HG02970 (cell line): ENCODE measurements at regions not wholly inside any gene's neighbourhood (a gene's known extent, or its start where the extent isn't known, plus 50 kb on each side); places are given as distances from the start of the nearest gene placed in this dataset.

Experiments
- ATAC-seq: cut with Tn5 transposase; IDR thresholded peaks from one replicate; pipeline ENCODE4 v1.9.1; 2021; ENCODE audit warnings: mild to moderate bottlenecking, moderate library complexity, moderate number of reproducible peaks; ENCODE audit not compliant: unreplicated experiment, low FRiP score

DNA sequence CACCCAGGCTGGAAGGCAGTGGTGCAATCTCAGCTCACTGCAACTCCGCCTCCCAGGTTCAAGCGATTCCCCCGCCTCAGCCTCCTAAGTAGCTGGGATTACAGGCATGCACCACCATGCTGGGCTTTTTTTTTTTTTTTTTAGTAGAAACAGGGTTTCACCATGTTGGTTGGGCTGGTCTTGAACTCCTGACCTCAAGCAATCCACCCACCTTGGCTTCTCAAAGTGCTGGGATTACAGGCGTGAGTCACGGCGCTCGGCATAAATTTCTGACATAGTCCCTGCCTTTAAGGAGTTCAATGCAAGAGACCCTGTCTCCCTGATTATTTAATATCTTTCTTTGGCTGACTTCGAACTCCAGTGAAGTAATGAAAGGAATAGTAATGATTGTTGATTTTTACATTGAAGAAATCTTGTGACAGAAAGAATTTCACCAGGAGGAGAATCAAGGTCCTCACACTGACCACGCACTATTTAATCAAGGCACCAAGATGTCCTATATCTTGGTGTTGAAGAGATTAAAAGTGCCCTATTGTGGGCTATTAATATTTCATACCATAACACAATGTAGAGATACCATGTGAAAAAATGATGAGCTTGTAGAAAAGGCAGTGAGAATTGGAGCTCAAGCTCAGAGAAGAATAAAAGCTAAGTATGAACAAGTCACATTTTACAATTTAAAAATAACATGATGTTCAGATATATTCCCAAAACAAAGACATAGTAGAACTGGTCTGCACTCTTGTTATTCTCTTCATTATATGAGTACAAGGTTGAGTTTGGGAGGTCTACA is 71.6 kb upstream of the BLID start:
- ATAC-seq, result no peak

DNA sequence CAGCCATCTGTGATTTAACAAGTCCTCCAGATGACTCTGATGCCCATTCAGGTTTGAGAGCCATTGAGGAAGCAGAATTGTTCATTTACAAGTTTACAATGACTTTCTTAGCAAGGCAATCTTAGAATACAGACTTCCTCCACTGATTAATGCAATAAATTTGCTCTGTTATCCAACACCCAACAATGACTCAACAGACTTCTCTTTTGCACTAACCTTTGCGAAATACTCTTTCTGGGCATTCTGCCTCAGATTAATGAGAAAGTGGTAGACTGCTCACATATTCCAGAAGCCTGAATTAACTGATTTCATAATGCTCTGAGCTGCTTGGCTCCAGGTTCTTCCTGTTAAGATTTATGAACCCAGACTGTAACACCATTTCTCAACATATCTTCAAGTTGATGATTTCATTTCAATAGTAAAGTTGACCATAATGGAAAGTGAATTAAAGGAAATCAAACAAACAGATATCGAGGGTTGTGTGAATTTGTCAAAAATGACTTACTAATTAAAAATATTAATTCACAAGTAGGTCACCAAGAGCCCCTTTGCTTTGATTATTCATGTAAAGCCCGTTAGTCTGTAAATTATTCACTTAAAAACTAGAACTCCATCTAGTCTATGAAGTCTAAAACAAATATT is 70.5 kb upstream of the BLID start:
- no peak for ATAC-seq

DNA sequence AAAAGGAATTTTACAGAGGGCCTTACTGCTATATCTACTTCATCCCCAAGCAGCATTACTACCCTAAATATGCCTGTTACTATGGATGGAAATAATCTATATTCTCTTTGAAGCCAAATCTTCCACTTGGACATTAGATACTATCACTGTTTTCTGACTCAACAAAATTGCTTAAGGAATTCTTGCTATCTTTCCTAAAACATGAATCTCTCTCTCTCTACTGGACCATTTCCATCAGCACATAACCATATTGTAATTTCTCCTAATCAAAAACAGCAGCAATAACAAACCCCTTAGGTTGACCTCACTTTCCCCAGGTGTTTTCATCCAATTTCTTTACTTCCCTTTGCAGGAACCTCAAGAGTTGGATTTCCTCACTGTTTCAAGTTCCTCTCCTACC is 67.9 kb upstream of the BLID start:
- ATAC-seq, result no peak

DNA sequence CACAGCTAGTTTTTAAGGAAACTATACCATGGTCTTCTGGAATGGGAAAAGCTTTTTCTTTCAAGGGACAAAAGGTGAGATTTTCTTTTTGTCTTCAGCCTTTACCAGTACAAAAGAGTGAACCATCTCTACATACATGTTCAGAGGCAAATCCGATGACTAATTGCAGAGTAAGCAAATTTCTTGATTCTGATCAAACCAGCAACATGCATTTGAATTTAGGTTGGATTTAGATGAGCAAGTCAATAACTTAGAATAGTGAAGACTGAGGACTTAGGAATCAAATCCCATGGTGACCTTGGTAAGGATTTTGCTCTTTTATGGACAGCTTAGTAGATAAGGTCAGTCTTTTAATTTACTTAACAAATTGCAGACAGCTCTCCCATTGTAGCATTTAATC is 65.9 kb upstream of the BLID start:
- ATAC-seq, result no peak

DNA sequence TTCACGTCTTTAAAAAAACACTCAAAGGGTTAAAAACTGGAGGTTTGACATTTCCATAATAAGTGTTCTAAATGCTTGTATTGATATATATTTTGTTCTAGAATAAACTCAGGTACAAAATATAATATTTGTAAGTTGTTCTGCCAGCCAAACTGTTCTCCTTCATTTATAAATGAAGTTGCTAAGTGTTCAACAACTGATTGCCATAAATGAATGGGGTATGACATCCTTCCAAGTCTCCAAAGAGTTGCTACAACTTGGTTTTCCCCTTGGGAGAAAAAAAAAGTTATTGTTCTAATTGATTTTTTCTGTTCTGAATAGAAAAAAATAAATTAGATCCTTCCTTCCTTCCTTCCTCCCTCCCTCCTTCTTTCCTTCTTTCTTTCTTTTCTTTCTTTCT is 65.4 kb upstream of the BLID start:
- ATAC-seq, result no peak

DNA sequence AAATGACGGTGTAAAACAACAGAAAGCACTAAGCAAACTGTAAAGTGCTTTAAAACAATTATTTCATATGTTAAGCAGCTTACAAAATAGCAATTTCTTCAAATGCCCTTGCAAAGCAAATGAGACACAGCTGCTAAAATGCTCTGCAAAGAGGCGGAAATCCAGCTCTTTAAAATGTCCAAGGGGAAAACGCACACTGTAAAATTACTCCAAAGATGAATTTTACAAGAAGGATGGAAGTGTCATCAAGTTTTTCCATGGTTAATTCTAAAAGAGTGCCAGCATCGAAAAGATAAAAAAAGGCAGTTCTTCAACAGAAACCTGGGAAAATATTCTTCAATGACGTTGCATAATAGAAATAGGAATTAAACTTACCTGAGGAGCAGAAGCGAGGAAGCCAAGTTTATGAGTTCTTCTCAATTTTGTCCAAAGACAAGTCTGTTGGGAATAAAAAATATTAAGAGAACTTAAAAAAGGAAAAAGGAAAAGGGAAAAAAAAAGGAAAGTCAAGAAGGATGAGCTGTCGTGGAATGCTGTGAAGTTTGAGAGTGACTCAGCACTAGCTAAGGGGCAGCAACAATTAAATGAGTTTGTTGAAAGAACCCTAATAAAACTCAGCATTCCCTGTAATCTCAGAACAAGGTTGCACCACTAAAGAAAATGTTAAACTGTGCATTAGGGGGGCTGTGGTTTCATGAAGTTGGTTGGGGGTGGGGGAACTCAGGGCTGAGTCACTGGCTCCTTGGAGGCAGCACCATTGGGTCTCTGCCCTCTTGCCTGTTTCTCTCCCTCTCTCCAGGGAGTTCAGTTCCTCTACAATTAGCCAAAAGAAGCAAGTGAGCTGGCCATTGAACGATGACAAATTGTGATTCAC is 64.2 kb upstream of the BLID start:
- no peak for ATAC-seq

DNA sequence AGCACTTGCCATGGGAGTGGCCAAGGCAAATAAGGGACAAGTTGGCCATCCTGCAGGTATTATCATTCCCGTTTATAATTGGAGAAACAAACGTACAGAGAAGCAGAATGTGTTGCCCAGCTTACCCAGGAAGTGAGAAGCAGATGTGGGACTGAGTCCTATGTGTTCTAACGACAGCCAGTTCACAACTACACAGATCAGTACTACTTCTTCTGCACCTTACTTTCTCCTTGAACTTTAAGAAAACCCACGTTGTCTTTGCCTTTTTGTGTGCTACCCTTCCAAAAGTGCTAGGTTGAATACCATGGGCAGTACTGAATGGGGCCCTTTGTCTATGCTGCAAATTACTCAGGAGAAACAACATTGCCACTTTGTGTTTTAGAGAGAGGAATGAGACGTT is 62.8 kb upstream of the BLID start:
- ATAC-seq, result no peak

DNA sequence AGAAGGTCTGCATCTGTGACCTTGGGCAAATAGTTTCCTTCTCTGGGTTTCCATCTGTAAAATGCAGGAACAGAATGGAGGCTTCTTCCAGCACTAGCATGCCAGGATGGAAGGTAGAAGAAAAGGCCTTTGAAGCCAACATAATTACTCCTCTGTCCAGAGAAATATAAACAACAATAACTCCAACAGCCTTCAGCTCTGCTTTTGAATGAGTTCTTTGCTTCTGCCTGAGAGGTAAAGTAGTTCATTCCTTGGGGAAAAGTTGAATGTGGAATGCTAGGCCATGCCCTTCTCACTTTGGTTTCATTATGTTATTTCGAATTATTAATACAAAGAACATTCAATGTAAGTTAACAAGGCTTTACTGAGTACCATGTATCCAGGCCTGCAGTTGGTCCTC is 61.2 kb upstream of the BLID start:
- no peak for ATAC-seq

DNA sequence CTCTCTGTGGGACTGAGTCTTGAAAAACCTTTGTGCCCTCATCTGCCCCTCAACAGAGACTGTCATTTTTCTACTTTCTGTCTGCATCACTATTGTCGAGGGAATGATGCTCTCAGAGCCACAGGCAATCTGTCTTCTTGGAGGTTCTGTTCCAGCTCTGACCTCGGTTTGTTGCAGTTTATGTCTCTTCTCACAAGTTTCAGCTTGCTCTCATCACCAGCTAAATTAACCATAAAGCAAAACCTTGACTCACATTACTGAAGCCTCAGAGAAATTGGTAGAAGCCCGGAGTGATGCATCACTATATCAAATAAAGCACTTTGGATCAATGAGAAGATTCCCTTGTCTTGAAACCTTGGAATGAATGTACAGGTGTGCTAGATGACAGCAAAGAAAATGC is 60.6 kb upstream of the BLID start:
- no peak for ATAC-seq

DNA sequence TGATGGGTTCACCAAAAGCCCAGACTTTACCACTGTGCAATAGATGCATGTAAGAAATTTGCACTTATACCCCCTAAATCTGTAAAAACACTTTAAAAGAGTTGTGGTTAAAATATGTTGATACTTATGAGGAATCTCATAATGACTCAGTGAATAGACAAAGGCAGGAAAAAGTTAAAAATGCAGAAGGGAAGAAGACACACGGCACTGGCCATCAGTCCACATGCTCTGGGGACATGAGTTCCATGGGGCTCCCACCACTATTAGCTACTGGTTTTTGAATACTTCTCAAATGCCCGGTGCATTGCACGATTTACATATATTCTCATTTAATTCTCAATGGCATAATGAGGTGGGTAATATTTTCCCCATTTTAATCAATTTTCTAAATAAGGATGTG is 59.3 kb upstream of the BLID start:
- no peak for ATAC-seq

DNA sequence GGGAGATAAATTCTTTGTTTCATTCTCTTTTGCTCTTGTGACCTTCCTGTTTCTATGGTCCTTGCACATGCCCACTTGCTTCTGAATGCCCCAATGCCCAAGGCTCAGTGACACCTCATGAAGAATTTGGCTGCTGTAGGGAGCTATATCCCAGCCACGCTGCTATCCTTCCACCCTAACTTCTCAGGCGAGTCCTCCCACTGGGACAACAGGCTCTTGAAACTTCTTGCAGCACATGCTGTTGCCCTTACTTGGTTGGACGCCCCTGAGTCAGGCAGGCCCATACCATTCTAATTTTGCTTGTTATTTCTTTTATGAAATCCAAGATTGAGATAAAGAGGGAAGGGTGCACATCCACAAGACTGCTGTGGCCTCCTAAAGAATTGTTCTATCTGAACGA is 57.6 kb upstream of the BLID start:
- no peak for ATAC-seq

DNA sequence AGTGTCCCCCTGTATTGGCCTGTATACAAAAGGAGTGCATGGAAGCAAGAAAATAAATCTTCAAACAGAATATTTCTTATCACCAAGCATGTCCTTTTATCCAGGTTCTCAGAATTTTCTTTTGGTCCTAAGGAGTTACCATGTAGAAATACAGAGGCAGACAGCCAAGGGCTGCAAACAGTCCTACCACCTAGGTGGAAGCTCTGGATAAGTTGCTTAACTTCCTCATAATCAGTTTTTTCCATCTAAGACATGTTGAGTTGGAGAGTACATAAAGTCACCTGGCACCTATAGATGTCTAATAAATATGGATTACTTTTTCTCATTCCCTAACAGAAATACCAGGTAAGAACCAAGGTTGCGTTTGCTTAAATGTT is 57.0 kb upstream of the BLID start:
- ATAC-seq, result no peak

DNA sequence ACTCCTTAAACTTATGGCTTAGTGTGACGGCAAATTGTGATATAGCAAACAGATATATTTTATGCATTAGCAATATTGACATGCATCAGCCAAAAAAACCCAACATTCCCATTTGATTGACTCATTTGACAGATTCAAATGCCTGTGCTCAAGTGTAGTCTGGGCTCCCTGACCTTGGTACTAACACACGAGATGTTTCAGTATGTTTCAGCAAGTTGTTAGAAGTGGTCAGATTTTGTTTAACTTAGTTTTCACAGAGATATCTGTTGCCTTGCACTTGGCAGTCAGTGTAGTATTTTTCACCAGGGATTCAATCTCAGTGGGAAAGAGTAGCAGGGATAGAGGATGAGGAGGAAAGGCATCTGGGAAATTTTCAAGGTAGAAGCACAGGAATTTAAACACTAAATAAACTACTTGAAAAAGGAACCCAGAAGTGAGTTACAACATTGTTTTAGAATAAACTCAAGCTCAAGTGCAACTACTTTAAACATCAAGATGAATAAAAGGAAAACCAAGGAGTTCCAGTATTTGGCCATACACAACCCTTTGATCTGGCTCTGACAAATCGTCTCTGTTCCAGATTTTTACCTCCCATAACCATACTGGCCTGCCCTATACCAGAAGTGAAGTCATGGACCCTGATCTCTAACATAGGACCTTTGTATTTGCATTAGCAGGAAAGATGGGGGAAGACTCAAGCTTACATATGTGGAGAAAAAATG is 56.5 kb upstream of the BLID start:
- no peak for ATAC-seq

DNA sequence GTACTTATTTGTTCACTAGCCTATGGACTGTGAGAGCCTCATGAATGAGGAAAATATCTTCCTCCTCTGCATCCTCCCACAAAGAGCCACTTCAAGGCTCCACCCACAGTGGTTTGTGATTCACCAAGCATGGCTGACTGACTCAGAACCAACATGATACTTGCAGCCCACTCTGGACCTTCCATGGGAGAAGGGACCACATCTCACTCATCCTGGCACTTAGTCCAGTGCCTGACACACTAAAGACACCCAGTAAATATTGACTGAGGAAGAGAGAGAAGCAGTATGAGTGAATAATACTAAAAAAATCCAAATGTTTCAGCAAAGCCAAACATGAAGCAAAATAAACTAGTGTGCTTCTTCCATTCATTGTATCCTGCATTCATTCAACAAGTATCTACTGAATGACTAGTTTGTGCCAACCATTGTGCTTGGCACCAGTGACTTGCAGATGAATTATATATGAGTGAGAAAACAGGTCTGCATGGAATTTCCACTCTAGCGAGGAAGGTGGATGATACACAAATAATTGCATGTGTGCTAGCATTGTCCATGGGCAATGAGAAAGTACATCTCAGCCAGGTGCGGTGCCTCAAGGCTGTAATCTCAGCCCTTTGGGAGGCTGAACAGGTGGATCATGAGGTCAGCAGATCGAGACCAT is 54.9 kb upstream of the BLID start:
- no peak for ATAC-seq

DNA sequence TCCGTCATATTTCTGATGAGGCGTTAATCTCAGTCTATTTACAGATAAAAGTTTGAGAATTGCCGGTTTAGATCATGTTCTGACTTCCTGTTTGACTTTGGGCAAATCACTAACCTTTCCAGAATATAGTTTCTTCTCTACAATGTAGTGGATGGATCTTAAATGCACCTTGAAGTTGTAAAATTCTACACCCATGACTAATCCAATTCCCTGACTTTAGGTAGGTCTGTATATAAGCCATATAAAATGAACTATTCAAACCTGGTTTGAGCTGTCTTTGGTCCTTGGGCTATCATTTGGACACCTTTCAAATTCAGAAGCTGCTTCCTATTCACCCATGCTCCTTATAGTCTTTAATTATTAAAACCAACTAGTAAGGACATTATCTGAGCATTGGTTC is 52.2 kb upstream of the BLID start:
- ATAC-seq, result no peak

DNA sequence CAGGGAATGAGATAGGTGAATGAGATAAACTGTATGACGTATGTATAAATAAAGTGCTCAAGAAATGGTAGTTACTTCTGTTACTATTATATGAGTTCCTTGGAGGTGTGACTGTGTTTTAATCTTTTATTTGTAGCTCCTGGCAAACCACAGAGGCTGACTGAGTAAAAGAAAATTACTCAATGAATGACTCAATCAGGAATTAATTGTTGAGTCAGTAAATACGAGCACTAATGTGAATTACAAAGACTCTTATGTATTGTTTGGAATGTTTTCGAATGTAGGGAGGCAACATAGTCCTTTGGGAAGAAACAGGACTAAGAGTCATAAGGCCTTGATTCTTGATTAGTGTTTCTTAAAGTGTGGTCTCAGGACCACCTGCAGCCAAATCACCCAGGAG is 51.1 kb upstream of the BLID start:
- ATAC-seq, result no peak

DNA sequence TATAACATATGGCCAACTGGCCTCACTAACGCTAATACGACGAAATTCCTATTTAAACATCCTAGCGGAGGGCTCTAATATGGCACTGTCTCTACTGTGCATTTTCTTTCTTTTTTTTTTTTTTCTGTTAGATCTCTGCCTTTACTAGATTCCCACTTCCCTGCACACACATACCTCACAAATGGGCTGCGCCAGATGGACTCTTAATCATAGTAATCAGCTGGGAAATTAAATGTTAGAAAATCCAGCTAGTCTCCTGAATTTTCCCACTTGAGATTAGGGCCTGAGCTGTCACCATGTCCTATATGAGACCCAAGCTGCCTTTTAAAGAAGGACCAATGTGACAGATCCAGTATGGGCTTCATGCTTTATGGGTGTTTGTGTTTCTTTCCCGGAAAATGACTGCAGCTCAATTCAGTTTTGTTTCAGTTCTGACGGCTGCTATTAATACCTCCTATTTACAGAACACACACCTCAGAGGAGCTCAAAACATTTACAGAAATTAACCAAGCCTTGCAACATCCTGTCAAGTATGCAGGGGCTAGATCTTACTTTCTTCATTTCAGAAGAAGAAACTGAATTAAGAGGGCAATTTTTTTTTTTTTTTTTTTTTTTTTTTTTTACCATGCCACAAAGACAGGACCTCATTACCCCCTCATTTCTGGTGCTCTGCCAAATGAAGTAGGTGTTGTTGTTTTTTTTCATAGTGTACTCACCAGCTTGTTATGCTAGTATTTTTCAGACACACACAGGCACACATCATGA is 49.8 kb upstream of the BLID start:
- no peak for ATAC-seq
